Neutrophil (primary cell): ENCODE measurements at regions not wholly inside any gene's neighbourhood (a gene's known extent, or its start where the extent isn't known, plus 50 kb on each side); places are given as distances from the start of the nearest gene placed in this dataset.

Source experiments
- H3K27ac ChIP-seq: fragments of 200-600 bp; sonication (generic); 2 replicates; pipeline ENCODE4 v1.5.1; 2016; ENCODE audit warnings: mild to moderate bottlenecking, moderate library complexity
- H3K27me3 ChIP-seq: fragments of 200-600 bp; sonication (generic); 2 replicates; pipeline ENCODE4 v1.6.0; 2016; ENCODE audit warnings: mild to moderate bottlenecking
- H3K36me3 ChIP-seq: fragments of 200-600 bp; sonication (generic); 2 replicates; pipeline ENCODE4 v1.5.1; 2017
- H3K4me1 ChIP-seq, 2 experiments: fragments of 200-600 bp in 1 of 2; sonication (generic) in 1 of 2; 1 replicate in 1 of 2; 2 replicates in 1 of 2; pipeline versions ENCODE4 v1.5.1 to v1.6.1; 2013 to 2016; ENCODE audit warnings: low read depth in 1 of 2, low read length in 1 of 2, mild to moderate bottlenecking in 1 of 2, moderate library complexity in 1 of 2; ENCODE audit not compliant: control insufficient read depth in 1 of 2, insufficient read depth in 1 of 2
- H3K4me3 ChIP-seq, 2 experiments: fragments of 200-600 bp in 1 of 2; sonication (generic) in 1 of 2; 1 replicate in 1 of 2; 2 replicates in 1 of 2; pipeline ENCODE4 v1.5.1; 2013 to 2016; ENCODE audit warnings: low read depth in 1 of 2, low read length in 1 of 2, mild to moderate bottlenecking in 1 of 2, moderate library complexity in 1 of 2
- H3K9me3 ChIP-seq: fragments of 200-600 bp; sonication (generic); 2 replicates; pipeline ENCODE4 v1.5.1; 2016
- TF ChIP-seq, protein P1 (sequence below): fragments of 200-600 bp; sonication (generic); IDR thresholded peaks from 2 replicates; pipeline ENCODE4 v1.5.1; 2016; ENCODE audit warnings: antibody characterized with exemption

DNA sequence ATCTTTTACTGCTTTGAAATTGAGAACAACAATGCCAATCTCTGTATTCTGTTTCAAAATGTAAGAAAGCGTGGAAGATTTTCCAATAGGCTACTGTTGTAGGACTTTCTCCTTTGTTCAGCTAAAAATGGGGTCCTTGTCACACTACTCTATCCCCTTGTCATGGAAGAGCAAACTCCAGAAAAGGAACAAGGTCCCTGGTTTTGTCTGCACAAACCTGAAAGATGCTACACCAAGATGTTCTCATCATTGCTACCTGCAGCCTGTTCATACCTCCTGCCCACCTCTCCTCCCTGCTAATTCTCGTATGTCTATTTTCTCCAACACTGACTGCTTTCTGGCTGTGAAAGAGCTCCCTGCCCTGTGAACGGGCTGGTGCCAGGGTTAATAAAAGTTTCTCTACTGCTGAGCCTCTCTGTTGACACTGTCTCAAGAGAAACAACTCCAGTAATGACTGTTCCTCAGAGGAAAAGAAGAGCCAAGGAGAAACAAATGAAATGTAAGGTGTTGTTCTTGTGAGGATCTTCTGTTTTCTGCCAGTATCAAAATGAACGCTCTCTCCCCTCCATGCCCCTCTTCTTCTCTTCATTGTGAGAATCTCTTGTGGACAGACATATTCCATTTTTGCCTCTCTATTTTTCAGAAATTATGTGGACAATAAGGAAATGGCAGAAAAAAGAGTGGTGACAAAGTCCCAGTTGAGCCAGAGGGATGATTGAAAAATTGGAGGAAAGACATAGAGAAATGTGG is 287.1 kb downstream of the ADGB start:
- peaks cover 2 to 8% of the 10 kb centered on the region in 2 experiments for H3K4me1 ChIP-seq
- H3K4me3 ChIP-seq, result no peak overlapping the region
- H3K9me3 ChIP-seq, result no peaks in the 10 kb centered on the region
- no peak overlapping the region for H3K27ac ChIP-seq
- H3K27me3 ChIP-seq, result no peaks in the 10 kb centered on the region
- TF ChIP-seq, protein P1, sequence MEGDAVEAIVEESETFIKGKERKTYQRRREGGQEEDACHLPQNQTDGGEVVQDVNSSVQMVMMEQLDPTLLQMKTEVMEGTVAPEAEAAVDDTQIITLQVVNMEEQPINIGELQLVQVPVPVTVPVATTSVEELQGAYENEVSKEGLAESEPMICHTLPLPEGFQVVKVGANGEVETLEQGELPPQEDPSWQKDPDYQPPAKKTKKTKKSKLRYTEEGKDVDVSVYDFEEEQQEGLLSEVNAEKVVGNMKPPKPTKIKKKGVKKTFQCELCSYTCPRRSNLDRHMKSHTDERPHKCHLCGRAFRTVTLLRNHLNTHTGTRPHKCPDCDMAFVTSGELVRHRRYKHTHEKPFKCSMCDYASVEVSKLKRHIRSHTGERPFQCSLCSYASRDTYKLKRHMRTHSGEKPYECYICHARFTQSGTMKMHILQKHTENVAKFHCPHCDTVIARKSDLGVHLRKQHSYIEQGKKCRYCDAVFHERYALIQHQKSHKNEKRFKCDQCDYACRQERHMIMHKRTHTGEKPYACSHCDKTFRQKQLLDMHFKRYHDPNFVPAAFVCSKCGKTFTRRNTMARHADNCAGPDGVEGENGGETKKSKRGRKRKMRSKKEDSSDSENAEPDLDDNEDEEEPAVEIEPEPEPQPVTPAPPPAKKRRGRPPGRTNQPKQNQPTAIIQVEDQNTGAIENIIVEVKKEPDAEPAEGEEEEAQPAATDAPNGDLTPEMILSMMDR, result no peak
- H3K36me3 ChIP-seq, result no peaks in the 10 kb centered on the region

DNA sequence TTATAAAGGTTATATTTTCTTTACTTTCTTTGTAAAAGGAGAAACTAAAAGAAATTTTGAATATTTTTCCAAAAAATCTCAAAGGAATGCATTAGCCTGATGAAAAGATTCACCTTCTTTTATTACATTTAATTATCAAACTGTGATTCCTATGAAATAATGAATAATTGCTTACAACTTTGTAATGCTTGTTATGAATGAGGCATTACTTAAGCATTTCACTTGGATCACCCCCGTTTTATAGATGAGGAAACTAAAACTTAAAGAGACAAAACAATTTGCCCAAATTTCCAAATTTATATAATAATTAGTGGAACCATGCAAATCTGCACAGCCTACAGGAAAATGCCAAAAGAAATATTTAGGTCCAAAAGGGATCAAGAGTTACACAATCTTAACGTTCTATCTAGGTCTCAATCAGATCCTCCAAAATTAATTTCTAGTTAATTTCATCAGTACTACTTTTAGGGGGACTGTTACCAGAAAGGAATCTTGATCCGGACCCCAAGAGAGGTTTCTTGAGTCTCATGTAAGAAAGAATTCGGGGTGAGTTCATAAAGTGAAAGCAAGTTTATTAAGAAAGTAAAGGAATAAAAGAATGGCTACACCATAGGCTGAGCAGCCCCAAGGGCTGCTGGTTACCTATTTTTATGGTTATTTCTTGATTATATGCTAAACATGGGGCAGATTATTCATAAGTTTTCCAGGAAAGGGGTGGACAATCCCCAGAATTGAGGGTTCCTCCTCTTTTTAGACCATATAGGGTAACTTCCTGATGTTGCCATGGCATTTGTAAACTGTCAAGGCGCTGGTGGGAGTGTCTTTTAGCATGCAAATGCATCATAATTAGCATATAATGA is 288.0 kb downstream of the ADGB start:
- Histone ChIP-seq H3K27ac (no peak overlapping the region), H3K36me3 (no peaks in the 10 kb centered on the region), H3K4me1 (peaks cover 2 to 8% of the 10 kb centered on the region in 2 experiments), H3K27me3 (no peaks in the 10 kb centered on the region), H3K9me3 (no peaks in the 10 kb centered on the region), H3K4me3 (no peak overlapping the region)
- TF ChIP-seq, protein P1, result no peak

DNA sequence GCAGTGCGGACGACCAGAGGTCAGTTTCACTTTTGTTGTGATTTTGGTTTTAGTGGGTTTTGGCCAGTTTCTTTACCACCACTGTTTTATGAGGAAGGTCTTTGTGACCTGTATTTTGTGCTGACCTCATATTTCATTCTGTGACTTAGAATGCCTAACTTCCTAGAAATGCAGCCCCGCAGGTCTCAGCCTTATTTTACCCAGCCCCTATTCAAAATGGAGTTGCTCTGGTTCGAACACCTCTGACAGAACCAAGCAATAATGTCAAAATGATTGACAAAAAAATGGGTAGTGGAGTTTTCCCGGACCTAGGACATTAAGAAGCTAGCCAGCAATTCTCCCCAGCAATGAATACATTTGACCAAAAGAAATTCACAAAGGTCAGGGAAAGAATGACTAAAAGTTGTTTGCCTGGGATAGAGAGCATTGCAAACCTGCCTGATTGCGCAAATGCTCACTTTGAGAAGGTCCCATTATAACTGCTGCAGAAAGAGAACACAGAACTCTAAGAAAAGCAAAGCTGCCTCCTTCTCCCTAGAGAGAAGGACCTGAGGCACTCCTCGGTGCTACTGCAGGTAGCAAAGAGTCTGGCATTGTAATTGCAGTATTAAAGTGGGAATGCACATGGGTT is 288.8 kb downstream of the ADGB start:
- Histone ChIP-seq H3K27ac (no peak overlapping the region), H3K9me3 (no peaks in the 10 kb centered on the region), H3K36me3 (no peaks in the 10 kb centered on the region), H3K4me3 (no peak overlapping the region), H3K27me3 (no peaks in the 10 kb centered on the region), H3K4me1 (peaks cover 3 to 15% of the 10 kb centered on the region in 2 experiments)
- TF ChIP-seq, protein P1, result no peak

DNA sequence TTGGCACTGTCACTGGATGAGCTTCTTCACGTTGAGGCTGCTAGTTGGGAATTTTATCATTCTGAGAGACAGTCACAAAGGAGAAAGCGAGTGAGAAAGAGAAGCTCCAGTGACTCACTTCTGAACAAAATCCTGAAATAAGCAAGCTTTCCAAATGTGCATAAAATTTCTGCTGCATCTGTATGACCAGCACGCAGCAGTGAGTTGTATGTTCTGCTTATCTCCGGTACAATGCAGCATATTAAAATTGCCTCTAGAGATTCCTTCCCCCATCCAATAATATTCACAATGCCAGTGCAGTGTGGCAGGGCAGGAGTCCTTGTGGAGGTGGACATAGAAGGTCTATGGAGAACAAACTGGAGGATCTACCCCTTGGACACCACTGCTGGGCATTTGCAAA is 290.5 kb downstream of the ADGB start:
- Histone ChIP-seq H3K27ac (no peak overlapping the region), H3K9me3 (no peaks in the 10 kb centered on the region), H3K4me1 (peaks cover 8 to 20% of the 10 kb centered on the region in 2 experiments), H3K36me3 (no peaks in the 10 kb centered on the region), H3K27me3 (no peaks in the 10 kb centered on the region), H3K4me3 (no peak overlapping the region)
- TF ChIP-seq, protein P1, result no peak

DNA sequence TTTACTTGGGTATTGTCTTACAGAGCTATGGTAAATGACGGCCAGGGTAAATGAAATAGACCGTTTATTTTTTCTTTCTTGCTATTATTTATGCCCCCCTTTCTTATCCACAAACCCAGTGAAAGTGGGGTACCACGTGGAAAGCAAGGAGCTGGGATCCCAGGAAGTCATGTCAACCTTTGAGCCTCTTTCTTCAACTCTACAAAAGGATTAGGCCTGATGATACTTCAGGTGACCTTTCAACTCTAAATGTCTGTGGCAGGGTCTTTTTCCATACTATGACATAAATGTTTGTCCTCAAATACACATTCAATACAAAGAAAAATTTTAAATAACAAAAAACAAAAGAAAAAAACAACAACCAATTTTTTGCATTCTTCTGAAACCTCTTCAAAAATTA is 291.4 kb downstream of the ADGB start:
- no peaks in the 10 kb centered on the region for H3K9me3 ChIP-seq
- TF ChIP-seq, protein P1, result no peak
- H3K27ac ChIP-seq, result no peak overlapping the region
- H3K4me1 ChIP-seq, result peaks cover 8 to 20% of the 10 kb centered on the region in 2 experiments
- no peak overlapping the region for H3K4me3 ChIP-seq
- H3K36me3 ChIP-seq, result no peaks in the 10 kb centered on the region
- no peaks in the 10 kb centered on the region for H3K27me3 ChIP-seq
